HG02623 (cell line): ENCODE measurements at regions not wholly inside any gene's neighbourhood (a gene's known extent, or its start where the extent isn't known, plus 50 kb on each side); places are given as distances from the start of the nearest gene placed in this dataset.

ENCODE experiments used
- ATAC-seq: cut with Tn5 transposase; IDR thresholded peaks from one replicate; pipeline ENCODE4 v1.9.1; 2021; ENCODE audit warnings: moderate library complexity; ENCODE audit not compliant: unreplicated experiment

GRCh38 chr11:15723966-15724365 is 609.2 kb downstream of the INSC start:
- no peak for ATAC-seq

- ATAC-seq, result no peak
Measured at GRCh38 chr11:15724601-15725000, 609.9 kb downstream of the INSC start.

GRCh38 chr11:15725246-15725645 is 610.5 kb downstream of the INSC start:
- ATAC-seq, result no peak

- no peak for ATAC-seq
Measured at GRCh38 chr11:15726221-15726746, 611.6 kb downstream of the INSC start.

- ATAC-seq, result no peak
Measured at GRCh38 chr11:15726893-15727519, 612.3 kb downstream of the INSC start.

GRCh38 chr11:15727520-15727914 is 612.8 kb downstream of the INSC start:
- ATAC-seq, result no peak

GRCh38 chr11:15728207-15728606 is 613.5 kb downstream of the INSC start:
- ATAC-seq, result no peak

GRCh38 chr11:15730263-15730994 is 615.7 kb downstream of the INSC start:
- no peak for ATAC-seq

- ATAC-seq, result no peak
Measured at GRCh38 chr11:15730995-15731385, 616.3 kb downstream of the INSC start.

- no peak for ATAC-seq
Measured at GRCh38 chr11:15735706-15736105, 620.6 kb downstream of the SOX6 start.

GRCh38 chr11:15737320-15737719 is 619.0 kb downstream of the SOX6 start:
- ATAC-seq, result no peak

GRCh38 chr11:15738931-15739330 is 617.4 kb downstream of the SOX6 start:
- ATAC-seq, result no peak

- ATAC-seq, result no peak
Measured at GRCh38 chr11:15742626-15743519, 613.5 kb downstream of the SOX6 start.

- no peak for ATAC-seq
Measured at GRCh38 chr11:15744693-15745092, 611.7 kb downstream of the SOX6 start.

GRCh38 chr11:15745266-15745665 is 611.1 kb downstream of the SOX6 start:
- ATAC-seq, result no peak

- no peak for ATAC-seq
Measured at GRCh38 chr11:15747671-15748070, 608.7 kb downstream of the SOX6 start.

GRCh38 chr11:15748132-15748531 is 608.2 kb downstream of the SOX6 start:
- ATAC-seq, result no peak

GRCh38 chr11:15748741-15749140 is 607.6 kb downstream of the SOX6 start:
- ATAC-seq, result no peak

GRCh38 chr11:15750535-15751308 is 605.6 kb downstream of the SOX6 start:
- ATAC-seq, result no peak

- ATAC-seq, result no peak
Measured at GRCh38 chr11:15754221-15754620, 602.1 kb downstream of the SOX6 start.
